Activated gamma-delta T cell (primary cell): ENCODE measurements at regions not wholly inside any gene's neighbourhood (a gene's known extent, or its start where the extent isn't known, plus 50 kb on each side); places are given as distances from the start of the nearest gene placed in this dataset.
A peak's percentile ranks its signal among the peaks of the same experiment; 100 is the strongest.

ENCODE experiments used
- DNase-seq: peaks from one replicate; lab custom pipeline; 2025; lab: John Stamatoyannopoulos, UW

DNA sequence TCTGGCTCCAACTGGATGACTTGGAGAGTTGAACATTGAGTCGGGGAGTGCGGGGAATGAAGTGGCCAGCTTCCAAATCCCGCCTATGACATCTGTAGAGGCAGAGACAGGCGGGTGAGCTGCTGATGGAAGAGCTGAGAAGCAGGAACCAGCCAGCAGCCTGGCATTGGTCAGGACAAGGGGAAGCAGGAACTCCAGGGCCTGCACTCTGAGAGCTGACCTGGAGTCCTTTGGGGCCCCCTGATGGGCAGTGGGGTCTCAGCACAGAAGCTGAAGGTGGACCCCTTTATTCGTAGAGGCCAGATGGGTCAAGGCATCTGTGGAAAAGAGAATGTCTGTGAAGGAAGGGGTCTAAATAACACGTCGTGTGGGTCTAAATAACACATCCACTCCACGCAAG lies 57.0 kb downstream of the SEC61G start:
- DNase-seq, result no peak

DNA sequence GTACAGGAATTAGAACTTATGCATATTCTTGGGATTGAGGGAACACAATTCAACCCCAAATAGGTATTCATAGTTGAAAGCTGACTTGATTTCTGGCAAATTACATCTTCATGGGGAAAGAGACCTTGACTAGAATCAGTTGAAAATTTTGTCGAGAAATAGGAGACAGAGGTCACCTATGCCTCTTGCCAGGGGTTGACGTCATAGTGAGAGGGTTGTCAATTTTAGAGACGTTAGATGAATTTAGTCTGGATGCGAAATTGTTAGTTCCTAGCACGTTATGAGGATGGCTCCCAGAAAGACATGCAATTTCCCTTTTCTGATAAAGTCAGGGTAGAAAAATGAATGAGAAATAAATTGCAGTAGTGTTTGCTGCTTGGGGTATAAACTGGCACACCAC lies 59.3 kb downstream of the SEC61G start:
- DNase-seq, result no peak

DNA sequence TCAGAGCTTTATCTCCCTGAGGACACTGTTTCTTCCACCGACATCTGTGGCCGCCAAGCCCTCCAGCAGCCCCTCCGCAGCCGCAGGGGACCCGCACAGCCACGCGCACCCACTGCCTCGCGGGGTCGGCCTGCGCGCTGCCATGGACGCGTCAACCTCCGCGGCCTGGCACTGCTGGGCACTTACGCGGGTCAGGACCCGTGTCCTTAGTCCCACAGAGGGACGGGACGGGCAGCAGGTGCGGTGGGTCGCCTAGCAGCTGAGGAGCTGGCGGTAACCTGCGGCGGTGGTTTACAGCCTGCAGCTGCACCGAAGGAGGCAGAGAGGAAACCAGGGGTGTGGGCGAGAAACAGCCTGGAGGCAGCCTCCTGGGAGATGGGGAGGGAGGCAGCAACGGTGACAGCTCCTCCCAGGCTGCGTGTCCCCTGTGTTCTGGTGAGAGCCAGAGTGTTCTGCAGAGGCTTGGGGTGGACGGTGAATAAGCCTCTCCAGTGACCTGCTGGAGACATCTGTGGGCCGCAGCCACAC lies 61.3 kb downstream of the SEC61G start:
- peak; percentile 11 for DNase-seq

DNA sequence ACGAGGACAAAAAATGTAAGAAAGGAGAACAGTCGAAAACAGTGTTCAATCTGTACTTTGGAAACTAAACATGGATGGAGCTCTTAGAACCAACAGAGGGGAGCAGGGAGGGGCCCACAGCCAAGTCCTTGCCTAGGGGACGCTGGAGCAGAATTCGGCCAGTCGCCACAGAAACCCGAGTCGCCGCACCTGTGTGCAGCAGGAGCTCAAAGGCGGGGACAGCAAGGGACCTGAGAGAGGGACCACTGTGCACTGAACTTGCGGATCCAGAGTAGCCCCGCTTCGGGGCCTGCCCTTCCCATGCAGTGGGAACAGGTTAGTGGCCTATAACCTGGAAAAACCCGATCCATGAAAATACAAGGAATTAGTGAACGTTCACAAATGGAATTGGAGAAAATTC lies 68.1 kb downstream of the SEC61G start:
- DNase-seq, result no peak

DNA sequence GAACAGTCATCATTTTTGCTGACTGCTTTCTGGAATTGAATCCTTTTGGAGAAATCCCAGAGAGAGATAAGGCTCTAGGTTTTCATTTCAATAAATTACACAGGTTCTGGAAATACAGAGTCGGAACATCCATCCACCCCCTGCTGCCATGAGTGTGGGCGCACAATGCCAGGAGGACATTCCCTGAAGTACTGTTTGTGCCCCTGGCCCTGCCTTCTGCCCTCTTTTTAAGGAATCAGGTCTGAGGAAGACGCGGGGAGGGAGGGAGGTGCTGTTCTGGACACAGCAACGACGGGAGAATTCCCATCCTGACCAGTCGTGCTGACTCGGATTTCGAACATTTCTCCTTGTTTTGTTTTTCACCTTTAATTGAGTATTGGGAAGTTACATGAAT lies 69.0 kb downstream of the SEC61G start:
- no peak for DNase-seq

DNA sequence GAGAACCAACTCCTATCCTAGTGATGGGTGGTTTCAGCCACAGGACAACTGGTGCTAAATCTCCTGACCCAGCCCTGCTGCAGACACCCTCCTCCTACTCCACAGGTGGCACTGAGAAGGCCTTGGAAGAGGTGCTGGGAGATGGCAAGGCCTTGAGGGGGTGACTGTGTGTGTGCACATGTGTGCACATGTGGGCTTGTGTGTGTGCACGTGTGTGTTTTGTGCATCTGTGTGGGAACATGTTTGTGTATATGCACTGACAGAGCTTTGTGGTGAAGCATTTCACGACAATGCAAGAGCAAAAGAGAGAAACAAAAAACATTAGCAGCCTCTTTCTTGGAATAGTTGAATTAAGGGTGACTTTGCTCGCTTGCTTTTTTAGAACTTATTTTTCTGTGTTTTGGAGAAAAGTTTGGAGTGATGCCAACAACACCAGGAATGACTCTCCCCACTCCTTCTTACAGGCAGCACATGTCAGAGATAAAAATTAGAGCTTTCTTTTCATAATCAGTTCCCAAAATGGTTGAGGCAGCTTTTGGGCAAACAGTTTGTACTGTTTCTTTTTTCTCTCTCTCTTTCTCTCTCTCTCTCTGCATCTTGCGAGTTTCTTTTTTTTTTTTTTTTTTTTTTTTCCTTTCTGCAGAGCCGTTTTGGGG lies 69.5 kb downstream of the SEC61G start:
- DNase-seq, result no peak

DNA sequence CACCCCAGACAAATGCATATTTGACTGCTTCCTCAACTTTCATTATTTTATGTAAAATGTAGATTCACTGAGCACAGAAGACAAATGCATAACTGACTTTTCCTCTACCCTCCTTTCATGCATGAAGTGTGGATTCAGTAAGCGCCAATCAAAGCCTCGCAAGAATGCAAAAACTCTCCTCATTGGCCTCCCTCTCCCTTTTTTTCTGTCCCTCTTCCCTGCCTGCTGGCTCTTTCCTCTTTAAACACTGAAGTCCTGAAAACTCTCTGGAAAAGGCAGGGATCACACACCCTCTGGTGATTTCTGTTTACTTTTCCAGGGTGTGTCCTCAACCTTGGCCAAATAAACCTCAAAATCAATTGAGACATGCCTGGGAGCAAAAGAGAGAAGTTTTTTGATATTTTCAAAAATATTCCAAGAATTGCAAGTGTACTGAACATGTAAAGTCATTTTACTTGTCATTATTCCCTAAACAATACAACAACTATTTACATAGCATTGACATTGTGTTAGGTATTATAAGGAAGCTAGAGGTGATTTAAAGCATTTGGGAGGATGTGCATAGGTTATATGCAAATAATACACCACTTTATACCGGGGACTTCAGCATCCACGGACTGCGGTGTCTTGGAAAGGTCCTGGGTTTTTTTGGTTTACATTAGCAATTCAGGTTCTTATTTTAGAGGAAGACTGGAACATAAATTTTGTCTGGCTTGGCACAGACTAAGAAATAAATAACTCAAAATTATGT lies 71.4 kb downstream of the SEC61G start:
- no peak for DNase-seq

DNA sequence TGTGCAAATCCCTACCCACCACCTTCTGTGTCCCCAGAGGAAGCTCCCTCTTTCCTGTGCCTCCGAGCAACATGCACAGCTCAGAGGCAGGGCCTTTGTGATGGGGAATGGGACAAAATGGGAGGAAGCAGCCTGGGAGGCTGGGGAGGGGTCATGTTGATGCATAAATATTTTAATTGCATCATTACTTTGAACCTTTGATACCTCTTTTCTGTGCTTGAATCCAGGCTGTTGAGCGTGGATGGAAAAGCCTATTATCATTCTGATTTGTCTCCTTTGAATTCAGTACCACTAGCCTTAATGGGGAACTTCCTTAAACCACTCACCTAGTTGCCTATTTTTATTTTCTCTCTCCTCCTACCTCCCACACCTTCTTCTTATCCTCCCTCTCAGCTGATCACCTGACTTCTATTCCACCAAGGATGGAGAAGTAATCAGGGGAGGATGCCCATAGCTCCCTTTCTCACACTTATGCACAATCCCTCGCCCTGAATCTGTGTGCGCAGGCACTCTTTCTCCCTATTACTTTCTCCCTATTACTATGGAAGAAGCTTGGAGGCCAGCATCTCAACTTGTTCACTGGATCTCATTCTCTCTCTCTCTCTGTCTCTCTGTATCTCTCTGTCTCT lies 78.5 kb downstream of the SEC61G start:
- no peak for DNase-seq

DNA sequence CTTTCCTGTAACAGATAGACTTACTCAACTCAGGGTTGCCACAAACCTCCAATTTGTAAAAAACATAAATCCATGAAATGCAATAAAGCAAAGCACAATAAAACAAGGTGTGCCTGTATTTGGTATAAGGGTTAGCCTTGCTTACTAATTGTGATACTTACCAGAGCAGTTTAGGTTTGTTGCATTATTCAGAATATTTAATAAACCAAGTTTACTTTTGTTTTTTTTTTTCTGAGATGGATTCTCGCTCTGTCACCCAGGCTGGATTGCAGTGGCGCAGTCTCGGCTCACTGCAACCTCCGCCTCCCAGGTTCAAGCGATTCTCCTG lies 79.6 kb downstream of the SEC61G start:
- no peak for DNase-seq

DNA sequence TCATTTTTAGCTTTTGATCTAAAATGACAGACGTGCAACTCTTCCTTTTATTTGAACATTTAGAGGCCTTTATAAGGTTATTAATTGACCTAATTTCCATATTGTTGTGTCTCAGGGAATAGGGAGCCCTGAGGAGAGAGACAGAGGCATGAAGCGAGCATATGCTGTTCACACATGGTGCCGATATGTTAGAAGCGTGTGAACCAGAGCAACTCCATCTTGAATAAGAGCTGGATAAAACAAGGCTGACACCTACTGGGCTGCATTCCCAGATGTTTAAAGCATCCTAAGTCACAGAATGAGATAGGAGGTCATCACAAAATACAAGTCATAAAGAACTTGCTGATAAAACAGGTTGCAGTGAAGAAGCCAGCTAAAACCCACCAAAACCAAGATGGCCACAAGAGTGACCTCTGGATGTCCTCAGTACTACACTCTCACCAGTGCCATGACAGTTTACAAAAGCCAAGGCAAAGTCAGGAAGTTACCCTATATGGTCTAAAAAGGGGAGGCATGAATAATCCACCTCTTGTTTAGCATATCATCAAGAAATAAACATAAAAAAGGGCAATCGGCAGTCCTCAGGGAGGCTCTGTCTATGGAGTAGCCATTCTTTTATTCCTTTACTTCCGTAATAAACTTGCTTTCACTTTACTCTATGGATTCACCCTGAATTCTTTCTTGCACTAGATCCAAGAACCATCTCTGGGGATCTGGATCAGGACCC lies 80.1 kb downstream of the SEC61G start:
- no peak for DNase-seq

DNA sequence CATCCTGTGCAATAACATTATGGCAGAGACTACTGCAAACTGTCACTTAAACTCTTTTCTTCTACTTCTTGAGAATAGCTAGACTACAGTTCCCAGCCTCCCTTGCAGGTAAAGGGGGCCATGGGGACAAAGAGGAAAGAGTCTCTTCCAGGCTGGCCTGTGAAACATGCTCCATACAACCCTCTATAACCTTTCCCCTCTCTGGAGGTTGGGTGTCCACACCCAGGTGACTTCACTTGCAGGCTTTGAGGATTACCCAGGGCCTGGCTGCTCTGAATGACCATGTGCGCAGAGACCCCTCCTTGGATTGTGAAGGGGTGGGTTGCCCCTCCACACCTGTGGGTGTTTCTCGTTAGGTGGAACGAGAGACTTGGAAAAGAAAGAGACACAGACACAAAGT lies 84.1 kb downstream of the SEC61G start:
- DNase-seq, result no peak

DNA sequence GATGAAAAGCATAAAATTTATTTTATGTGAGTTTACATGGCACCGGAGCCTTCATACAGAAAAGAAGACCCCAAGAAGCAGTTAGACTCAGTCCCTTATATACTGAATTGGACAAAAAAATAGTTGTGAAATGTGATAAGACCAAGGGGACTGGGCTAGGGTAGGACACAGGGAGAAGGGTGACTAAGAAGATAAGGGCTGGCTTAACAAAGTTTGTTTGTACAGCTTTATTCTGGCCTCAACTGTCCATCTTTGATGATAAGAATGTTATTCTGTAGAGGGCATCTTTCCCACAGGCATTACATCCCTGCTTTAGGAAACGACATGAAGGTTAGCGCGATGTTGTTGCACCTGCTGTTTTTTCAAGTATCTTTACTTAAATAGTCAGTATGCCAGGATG lies 86.5 kb downstream of the SEC61G start:
- no peak for DNase-seq

DNA sequence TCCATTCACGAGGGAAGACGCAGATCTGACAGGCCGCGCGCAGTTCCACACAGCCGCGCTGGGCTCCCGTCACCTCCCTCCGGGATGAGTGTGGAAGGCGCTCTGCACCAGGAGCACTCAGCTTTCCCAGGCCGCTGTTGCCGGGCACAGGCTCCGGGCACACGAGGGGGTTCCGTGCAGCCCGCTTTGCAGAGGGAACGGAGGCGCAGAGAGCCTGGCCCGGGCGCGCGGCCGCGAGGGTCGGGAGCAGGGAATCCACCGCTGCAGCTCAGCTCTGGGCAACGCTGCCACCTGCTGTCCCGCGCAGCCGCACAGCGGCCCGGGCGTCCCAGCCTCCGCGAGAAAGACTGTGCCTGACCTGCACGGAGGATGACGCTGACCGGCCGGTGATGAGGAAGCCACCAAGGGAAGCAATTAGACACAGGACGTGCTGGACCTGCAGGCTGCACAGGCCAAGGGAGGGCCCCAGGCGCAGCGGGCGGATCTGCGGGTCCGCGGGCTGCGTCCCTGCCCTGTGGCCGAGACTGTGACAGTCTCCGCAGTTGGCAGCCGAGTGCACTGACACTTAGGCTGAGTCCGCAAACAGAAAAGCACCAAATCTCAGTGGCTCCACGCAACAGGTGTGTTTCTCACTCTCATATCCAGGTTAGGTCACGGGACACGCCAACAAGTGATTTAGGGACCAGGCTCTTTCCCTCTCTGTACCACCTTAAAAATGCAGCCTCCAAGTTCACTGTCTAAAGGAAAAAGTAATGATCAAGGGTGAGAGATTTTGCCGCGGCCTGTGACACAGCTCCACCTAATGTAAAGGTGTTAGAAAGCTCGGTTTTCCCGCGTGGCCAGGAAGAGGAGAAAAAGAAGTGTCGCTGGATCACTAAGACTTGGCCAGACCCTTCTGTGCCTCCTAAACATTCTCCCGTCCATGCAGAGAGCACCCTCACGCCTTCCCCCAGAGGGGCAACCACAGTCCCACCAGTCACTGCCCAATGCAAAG lies 94.5 kb downstream of the SEC61G start:
- DNase-seq, result no peak

DNA sequence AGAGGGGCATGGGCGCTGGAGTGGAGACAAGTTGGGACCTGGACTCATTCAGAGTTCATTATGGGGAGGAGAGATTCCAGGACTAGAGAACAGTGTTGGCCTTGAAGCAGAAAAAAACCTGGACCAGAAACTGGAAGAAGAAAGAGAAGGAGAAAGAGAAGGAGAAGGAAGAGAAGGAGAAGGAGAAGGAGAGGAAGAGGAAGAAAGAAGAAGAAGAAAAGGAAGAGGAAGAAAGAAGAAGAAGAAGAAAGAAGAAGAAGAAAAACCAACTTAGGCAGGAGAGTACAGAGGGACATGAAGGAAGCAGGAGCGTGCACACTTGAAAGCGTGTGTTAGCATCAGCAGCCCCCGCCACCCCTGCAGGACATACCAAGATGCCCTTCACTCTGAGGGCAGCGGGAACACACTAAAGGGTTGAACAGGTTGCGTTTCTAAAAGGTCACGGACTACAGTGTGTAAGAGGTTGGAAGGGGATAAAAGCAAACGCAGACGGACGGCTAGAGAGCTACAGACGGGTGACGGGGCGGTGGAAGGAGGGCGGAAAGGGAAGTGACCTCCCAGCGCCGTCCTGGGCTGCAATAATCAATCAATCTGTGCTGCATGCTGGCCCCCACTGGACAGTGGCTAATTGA lies 95.3 kb downstream of the SEC61G start:
- DNase-seq, result no peak

DNA sequence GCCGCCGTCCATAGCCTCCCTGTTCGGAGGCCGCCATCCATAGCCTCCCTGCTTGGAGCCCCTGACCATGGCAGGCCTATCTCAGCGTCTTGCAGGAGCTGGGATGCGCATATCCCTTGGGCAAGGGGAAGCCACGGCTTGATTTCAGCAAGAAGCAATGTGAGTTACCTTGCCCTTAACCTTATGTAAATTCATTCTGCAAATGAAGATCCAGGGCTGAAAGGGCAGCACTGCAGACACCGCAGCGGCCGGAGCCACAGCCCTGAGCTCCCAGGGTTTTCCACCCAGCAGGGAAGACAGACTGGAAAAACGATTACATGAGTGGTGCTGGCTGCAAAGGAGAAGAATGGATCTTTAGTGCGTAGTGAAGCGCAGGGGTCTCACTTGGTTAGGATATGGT lies 95.8 kb downstream of the SEC61G start:
- no peak for DNase-seq

DNA sequence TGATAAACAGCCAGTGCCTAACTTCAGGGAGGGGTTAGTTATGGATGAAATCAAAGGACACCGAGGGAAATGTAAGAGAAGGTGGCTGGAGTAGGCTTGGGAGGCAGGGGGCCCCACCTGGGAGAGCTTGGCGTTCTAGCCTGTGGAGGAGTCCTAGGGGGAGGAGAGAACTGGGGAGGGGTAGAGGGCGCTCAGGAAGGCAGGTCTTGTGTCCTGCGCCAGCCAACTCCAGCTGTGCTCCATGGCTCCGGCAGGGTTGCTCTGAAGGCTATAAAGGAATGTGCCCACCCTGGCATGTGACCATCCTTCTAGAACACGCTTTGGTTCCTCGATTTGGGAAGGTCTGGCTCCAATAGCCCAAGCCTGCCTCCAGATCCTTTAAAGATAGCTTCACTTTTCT lies 96.3 kb downstream of the SEC61G start:
- DNase-seq, result no peak

DNA sequence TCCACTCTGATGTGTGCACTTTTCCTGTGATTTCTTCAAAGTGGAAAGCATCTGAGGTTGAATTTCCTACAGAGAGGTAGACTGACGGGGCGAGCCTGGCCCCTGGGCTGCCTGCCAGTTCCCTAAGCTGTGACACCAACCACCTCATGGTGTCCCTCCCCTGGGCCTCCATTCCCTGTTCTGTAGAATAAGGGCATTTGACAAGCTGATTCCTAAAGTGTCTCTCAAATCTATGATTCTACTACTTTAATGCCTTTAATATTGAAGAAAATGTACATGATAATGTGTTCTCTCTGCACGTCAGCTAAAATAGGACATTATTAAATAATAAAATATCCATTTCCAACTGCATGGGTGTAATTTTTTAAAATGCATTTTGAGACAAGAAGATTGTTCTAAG lies 105.1 kb downstream of the SEC61G start:
- DNase-seq, result no peak

DNA sequence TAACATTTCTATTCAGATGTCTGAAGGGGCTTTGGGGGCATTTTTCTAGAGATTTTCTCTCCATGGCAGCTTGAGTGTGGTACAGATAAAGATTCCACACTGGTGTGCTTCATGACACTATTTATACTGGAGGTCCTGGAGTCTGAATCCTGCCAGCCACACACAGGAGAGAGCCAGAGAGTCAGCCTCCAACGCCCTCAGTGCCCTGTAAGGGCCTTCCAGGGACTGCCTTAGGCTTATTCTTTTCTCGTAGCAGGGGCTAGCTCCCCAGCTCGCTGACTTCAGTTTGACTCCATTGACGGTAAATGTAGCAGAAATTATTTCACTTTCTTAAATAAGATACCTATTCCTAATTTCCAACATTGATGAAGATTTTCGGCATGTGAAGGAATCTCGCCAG lies 100.9 kb downstream of the VSTM2A start:
- DNase-seq, result no peak

DNA sequence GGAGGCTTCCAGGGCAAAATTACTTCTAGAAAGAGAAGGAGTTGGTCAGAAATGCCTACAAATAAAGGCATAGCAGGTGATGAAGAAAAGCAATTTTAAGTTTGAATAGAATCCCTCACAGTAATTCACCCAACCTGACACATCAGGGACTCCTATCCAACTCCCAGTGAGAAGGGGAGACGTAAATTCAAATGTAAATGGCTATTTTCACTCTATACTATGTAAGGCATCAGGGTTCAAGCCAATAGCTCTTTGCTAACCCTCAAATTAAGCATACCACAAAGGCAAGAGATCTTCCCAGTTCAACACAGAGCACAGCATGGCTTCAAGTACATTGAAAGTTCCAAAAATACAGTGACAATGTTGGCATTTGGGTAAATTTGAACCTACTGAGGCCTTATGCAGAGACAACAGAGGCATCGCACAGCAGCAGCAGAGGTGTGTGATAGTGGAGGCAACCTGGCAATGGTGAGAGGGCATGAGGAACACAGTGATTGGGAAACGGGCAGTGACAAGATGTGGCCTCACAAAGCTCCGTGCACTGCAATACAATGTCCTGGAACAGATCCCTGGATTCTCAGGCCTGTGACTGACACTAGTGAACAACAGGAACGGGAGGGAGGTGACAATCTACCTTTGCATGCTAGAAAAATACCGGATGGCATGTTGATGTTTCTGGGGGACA lies 95.7 kb downstream of the VSTM2A start:
- DNase-seq, result no peak

DNA sequence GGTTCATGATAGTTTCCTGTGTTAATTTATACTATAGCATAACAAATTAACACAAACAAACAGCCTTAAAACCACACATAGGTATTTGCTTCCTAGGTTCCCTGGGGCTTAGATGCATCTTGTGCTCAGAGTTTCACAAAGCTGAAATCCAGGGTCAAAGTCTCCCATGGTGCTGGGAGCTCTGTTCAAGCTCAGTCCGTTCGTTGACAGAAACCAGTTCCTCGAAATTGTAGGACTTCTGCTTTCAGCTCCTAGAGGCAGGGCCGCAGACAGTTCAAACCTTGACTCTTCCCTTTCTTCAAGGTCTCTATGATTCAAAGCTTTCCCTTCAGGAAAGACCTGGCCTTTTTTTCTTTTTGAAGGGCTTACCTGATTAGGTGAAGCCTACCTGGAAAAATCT lies 90.5 kb downstream of the VSTM2A start:
- no peak for DNase-seq
